H9 (cell line): ENCODE measurements at regions not wholly inside any gene's neighbourhood (a gene's known extent, or its start where the extent isn't known, plus 50 kb on each side); places are given as distances from the start of the nearest gene placed in this dataset.
A peak's percentile ranks its signal among the peaks of the same experiment; 100 is the strongest.

Experiments
- DNase-seq: peaks from one replicate; pipeline ENCODE4 v3.0.0-alpha.2; 2017
- H2AFZ ChIP-seq: one replicate; pipeline ENCODE4 v1.6.1; 2013; ENCODE audit warnings: mild to moderate bottlenecking, low read length, control low read depth, moderate library complexity
- H2AK5ac ChIP-seq: 2 replicates; pipeline ENCODE4 v1.6.1; 2013; ENCODE audit warnings: low read length, control low read depth, mixed read lengths; ENCODE audit not compliant: insufficient read length
- H2BK120ac ChIP-seq: one replicate; pipeline ENCODE4 v1.6.1; 2013; ENCODE audit warnings: low read depth, mild to moderate bottlenecking, low read length, control low read depth, inconsistent platforms; ENCODE audit not compliant: poor library complexity, severe bottlenecking
- H2BK12ac ChIP-seq: 2 replicates; pipeline ENCODE4 v1.6.1; 2013; ENCODE audit warnings: low read length, control low read depth, mixed read lengths, low read depth; ENCODE audit not compliant: insufficient read length
- H2BK15ac ChIP-seq: 2 replicates; pipeline ENCODE4 v1.6.1; 2013; ENCODE audit warnings: low read depth, low read length, control low read depth
- H2BK20ac ChIP-seq: one replicate; pipeline ENCODE4 v1.6.1; 2013; ENCODE audit warnings: low read depth, mild to moderate bottlenecking, low read length, control low read depth, inconsistent platforms; ENCODE audit not compliant: poor library complexity, severe bottlenecking
- H2BK5ac ChIP-seq: 2 replicates; pipeline ENCODE4 v1.6.1; 2013; ENCODE audit warnings: low read length, control low read depth, mixed read lengths; ENCODE audit not compliant: insufficient read length
- H3K14ac ChIP-seq: 2 replicates; pipeline ENCODE4 v1.6.1; 2013; ENCODE audit warnings: low read length, control low read depth; ENCODE audit not compliant: insufficient read depth
- H3K18ac ChIP-seq: 2 replicates; pipeline ENCODE4 v1.6.1; 2013; ENCODE audit warnings: low read depth, mild to moderate bottlenecking, mixed read lengths, low read length, control low read depth; ENCODE audit not compliant: insufficient read length
- H3K23ac ChIP-seq: 2 replicates; pipeline ENCODE4 v1.6.1; 2013; ENCODE audit warnings: low read length, control low read depth, mixed read lengths, low read depth; ENCODE audit not compliant: insufficient read length
- H3K23me2 ChIP-seq: 2 replicates; pipeline ENCODE4 v1.6.1; 2013; ENCODE audit warnings: low read depth, mild to moderate bottlenecking, mixed read lengths, low read length, control low read depth; ENCODE audit not compliant: insufficient read length, poor library complexity, severe bottlenecking
- H3K27ac ChIP-seq: 2 replicates; pipeline ENCODE4 v1.5.1; 2013; ENCODE audit warnings: low read length, control low read depth, mixed read lengths, low read depth; ENCODE audit not compliant: insufficient read length
- H3K27me3 ChIP-seq: 2 replicates; pipeline ENCODE4 v1.6.1; 2013; ENCODE audit warnings: low read length, control low read depth, inconsistent platforms; ENCODE audit not compliant: insufficient read depth
- H3K4ac ChIP-seq: 2 replicates; pipeline ENCODE4 v1.6.1; 2013; ENCODE audit warnings: low read depth, mild to moderate bottlenecking, control low read depth, inconsistent platforms, low read length, moderate library complexity
- H3K4me1 ChIP-seq: 2 replicates; pipeline ENCODE4 v1.6.1; 2013; ENCODE audit warnings: low read length, control low read depth, inconsistent platforms; ENCODE audit not compliant: insufficient read depth
- H3K4me2 ChIP-seq: 2 replicates; pipeline ENCODE4 v1.6.1; 2013; ENCODE audit warnings: low read length, control low read depth, mixed read lengths; ENCODE audit not compliant: insufficient read length, insufficient read depth
- H3K56ac ChIP-seq: 2 replicates; pipeline ENCODE4 v1.6.1; 2013; ENCODE audit warnings: low read depth, mild to moderate bottlenecking, mixed read lengths, low read length, control low read depth; ENCODE audit not compliant: insufficient read length
- H3K79me1 ChIP-seq: 2 replicates; pipeline ENCODE4 v1.6.1; 2013; ENCODE audit warnings: low read depth, mild to moderate bottlenecking, moderate library complexity, low read length, control low read depth, inconsistent platforms; ENCODE audit not compliant: insufficient read depth, poor library complexity, severe bottlenecking
- H3K79me2 ChIP-seq: 2 replicates; pipeline ENCODE4 v1.6.1; 2013; ENCODE audit warnings: low read length, control low read depth, inconsistent platforms; ENCODE audit not compliant: insufficient read depth
- H3K9ac ChIP-seq: 2 replicates; pipeline ENCODE4 v1.6.1; 2013; ENCODE audit warnings: low read length, control low read depth, mixed read lengths; ENCODE audit not compliant: insufficient read length; ENCODE audit errors: extremely low read depth
- H3K9me3 ChIP-seq: one replicate; pipeline ENCODE4 v1.6.1; 2013; ENCODE audit warnings: low read depth, low read length, inconsistent platforms; ENCODE audit not compliant: control insufficient read depth
- H3T11ph ChIP-seq: one replicate; pipeline ENCODE4 v1.6.1; 2013; ENCODE audit warnings: mild to moderate bottlenecking, low read length, control low read depth, inconsistent platforms
- H4K20me1 ChIP-seq: one replicate; pipeline ENCODE4 v1.6.1; 2013; ENCODE audit not compliant: control insufficient read depth, insufficient read length, insufficient read depth
- H4K5ac ChIP-seq: 2 replicates; pipeline ENCODE4 v1.6.1; 2013; ENCODE audit warnings: low read depth, mild to moderate bottlenecking, mixed read lengths, low read length, control low read depth; ENCODE audit not compliant: insufficient read length
- H4K8ac ChIP-seq: replicated peaks from 2 replicates; pipeline ENCODE4 v1.6.1; 2013; ENCODE audit warnings: low read length, control low read depth, mixed read lengths, low read depth; ENCODE audit not compliant: insufficient read length
- H4K91ac ChIP-seq: 2 replicates; pipeline ENCODE4 v1.6.1; 2013; ENCODE audit warnings: low read depth, mild to moderate bottlenecking, moderate library complexity, mixed read lengths, low read length, control low read depth; ENCODE audit not compliant: insufficient read length
- H3K27ac Mint-ChIP-seq, 3 experiments: 2 replicates in 2 of 3; 3 replicates in 1 of 3; pipeline ENCODE4 v1.8.0; 2020 to 2021; ENCODE audit warnings: mixed read lengths in 3 of 3, mild to moderate bottlenecking in 1 of 3, moderate library complexity in 1 of 3
- H3K27me3 Mint-ChIP-seq: 2 replicates; pipeline ENCODE4 v1.8.0; 2021; ENCODE audit warnings: low read depth, mild to moderate bottlenecking, moderate library complexity, mixed read lengths
- H3K36me3 Mint-ChIP-seq, 3 experiments: 2 replicates in 2 of 3; 3 replicates in 1 of 3; pipeline ENCODE4 v1.8.0; 2020 to 2021; ENCODE audit warnings: low read depth in 3 of 3, mixed read lengths in 3 of 3; ENCODE audit not compliant: insufficient read depth in 1 of 3
- H3K4me1 Mint-ChIP-seq, 2 experiments: 2 replicates each; pipeline ENCODE4 v1.8.0; 2020; ENCODE audit warnings: mixed read lengths in 2 of 2
- H3K4me3 Mint-ChIP-seq, 2 experiments: 2 replicates in 1 of 2; 3 replicates in 1 of 2; pipeline ENCODE4 v1.8.0; 2020 to 2021; ENCODE audit warnings: mild to moderate bottlenecking in 2 of 2, mixed read lengths in 2 of 2, moderate library complexity in 1 of 2
- H3K9me3 Mint-ChIP-seq, 2 experiments: 2 replicates in 1 of 2; 3 replicates in 1 of 2; pipeline ENCODE4 v1.8.0; 2020; ENCODE audit warnings: mild to moderate bottlenecking in 2 of 2, mixed read lengths in 2 of 2, moderate library complexity in 1 of 2
- WGBS: extraction: QIAGEN DNeasy Blood & Tissue Kit; methylation state at CpG from one replicate; pipeline ENCODE4 v1.1.7; 2013; ENCODE audit warnings: missing lambda C conversion rate, low lambda C conversion rate, mixed read lengths; ENCODE audit not compliant: insufficient read length; ENCODE audit errors: extremely low coverage; 5-methylcytosine and 5-hydroxymethylcytosine counted together
- TF ChIP-seq, protein P1 (sequence below): fragments of 200-600 bp; sonication (generic); conservative IDR thresholded peaks from 3 replicates; pipeline ENCODE4 v1.8.0; 2021; ENCODE audit warnings: antibody characterized with exemption, mild to moderate bottlenecking

DNA sequence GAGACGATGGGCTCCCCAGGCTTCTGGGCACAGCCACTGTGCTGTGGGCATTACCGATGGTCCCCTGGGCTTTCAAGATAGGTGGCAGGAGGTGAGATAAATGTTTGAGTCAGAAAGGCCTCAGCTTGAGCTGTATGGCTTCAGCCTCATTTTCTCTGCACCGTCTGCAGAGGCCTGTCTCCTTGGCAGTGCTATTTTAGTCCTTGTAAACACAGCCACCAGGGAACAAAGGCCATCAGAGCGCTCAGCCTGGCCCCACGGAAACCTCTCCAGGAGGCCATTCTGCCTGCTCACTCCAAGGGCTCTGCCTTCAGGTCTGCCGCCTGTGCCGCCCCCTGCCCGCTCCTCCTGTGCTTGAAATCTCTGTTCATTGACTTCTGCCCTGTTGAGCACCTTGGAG, 1424.9 kb downstream of the TBC1D22A start:
- Histone ChIP-seq H2BK5ac (no peak overlapping the region), H2BK12ac (no peak overlapping the region), H3K79me1 (no peaks in the 10 kb centered on the region), H3K79me2 (no peaks in the 10 kb centered on the region), H3K4me2 (no peak overlapping the region), H3K4ac (no peak overlapping the region), H3K9me3 (no peaks in the 10 kb centered on the region), H2BK120ac (no peak overlapping the region), H3K23ac (no peak overlapping the region), H3K27ac (no peak overlapping the region), H3K4me1 (no peaks in the 10 kb centered on the region), H4K91ac (no peak overlapping the region), H3K9ac (no peak overlapping the region), H3K27me3 (no peaks in the 10 kb centered on the region), H2AFZ (no peak overlapping the region), H4K20me1 (no peaks in the 10 kb centered on the region), H2BK20ac (no peak overlapping the region), H3K18ac (no peak overlapping the region), H3K23me2 (no peaks in the 10 kb centered on the region), H3K56ac (no peak overlapping the region), H2BK15ac (no peak overlapping the region), H3K14ac (no peak overlapping the region), H4K5ac (no peak overlapping the region), H3T11ph (no peak overlapping the region), H2AK5ac (no peak overlapping the region), H4K8ac (no peak overlapping the region)
- 0 out of 2 replicates have a peak, but pooled peaks cover 2% of the 10 kb centered on the region for H3K27me3 Mint-ChIP-seq
- H3K9me3 Mint-ChIP-seq: peaks cover 24 to 25% of the 10 kb centered on the region in 2 experiments
- peaks cover 21 to 22% of the 10 kb centered on the region in 2 experiments for H3K4me1 Mint-ChIP-seq
- DNase-seq: peak; percentile 29
- WGBS: no CpG with 5 or more reads among the region's 8 CpGs
- no peak overlapping the region for H3K4me3 Mint-ChIP-seq
- no peak overlapping the region; a peak in 1 of 7 replicates for H3K27ac Mint-ChIP-seq
- peaks cover 0 to 19% (median 4%) of the 10 kb centered on the region in 3 experiments; a peak in 5 of 7 replicates for H3K36me3 Mint-ChIP-seq
- TF ChIP-seq, protein P1, sequence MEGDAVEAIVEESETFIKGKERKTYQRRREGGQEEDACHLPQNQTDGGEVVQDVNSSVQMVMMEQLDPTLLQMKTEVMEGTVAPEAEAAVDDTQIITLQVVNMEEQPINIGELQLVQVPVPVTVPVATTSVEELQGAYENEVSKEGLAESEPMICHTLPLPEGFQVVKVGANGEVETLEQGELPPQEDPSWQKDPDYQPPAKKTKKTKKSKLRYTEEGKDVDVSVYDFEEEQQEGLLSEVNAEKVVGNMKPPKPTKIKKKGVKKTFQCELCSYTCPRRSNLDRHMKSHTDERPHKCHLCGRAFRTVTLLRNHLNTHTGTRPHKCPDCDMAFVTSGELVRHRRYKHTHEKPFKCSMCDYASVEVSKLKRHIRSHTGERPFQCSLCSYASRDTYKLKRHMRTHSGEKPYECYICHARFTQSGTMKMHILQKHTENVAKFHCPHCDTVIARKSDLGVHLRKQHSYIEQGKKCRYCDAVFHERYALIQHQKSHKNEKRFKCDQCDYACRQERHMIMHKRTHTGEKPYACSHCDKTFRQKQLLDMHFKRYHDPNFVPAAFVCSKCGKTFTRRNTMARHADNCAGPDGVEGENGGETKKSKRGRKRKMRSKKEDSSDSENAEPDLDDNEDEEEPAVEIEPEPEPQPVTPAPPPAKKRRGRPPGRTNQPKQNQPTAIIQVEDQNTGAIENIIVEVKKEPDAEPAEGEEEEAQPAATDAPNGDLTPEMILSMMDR: no peak
